WTC11 (cell line): ENCODE measurements at regions not wholly inside any gene's neighbourhood (a gene's known extent, or its start where the extent isn't known, plus 50 kb on each side); places are given as distances from the start of the nearest gene placed in this dataset.

Experiments used
- ATAC-seq: fragments of 200-7000 bp; cut with Tn5 transposase; 2 replicates; pipeline ENCODE4 v1.10.0; 2021; ENCODE audit warnings: mild to moderate bottlenecking, moderate library complexity
- CTCF ChIA-PET: fragments of 300-600 bp; sonication (Branson Sonifier 250); formaldehyde crosslinking; loops from one replicate; lab custom pipeline; 2021; ENCODE audit warnings: antibody characterized with exemption; lab: Charles Lee
- POLR2A ChIA-PET: fragments of 350-600 bp; sonication (Branson Sonifier 250); formaldehyde crosslinking; loops from one replicate; lab custom pipeline; 2021; ENCODE audit warnings: antibody characterized with exemption; lab: Charles Lee
- DNase-seq: peaks from one replicate; pipeline ENCODE4 v3.0.0; 2021; ENCODE audit warnings: low spot score
- H3K27ac Mint-ChIP-seq: 2 replicates; pipeline ENCODE4 v1.8.0; 2021; ENCODE audit warnings: mixed read lengths
- H3K27me3 Mint-ChIP-seq: 2 replicates; pipeline ENCODE4 v1.8.0; 2021; ENCODE audit warnings: low read depth, mild to moderate bottlenecking, moderate library complexity, mixed read lengths
- H3K36me3 Mint-ChIP-seq: 2 replicates; pipeline ENCODE4 v1.8.0; 2021; ENCODE audit warnings: mixed read lengths
- H3K4me1 Mint-ChIP-seq: 2 replicates; pipeline ENCODE4 v1.8.0; 2022; ENCODE audit warnings: mixed read lengths
- H3K4me3 Mint-ChIP-seq: 2 replicates; pipeline ENCODE4 v1.8.0; 2021; ENCODE audit warnings: mild to moderate bottlenecking, moderate library complexity, mixed read lengths
- H3K9me3 Mint-ChIP-seq: 2 replicates; pipeline ENCODE4 v1.8.0; 2021; ENCODE audit warnings: mixed read lengths
- ATF3 ChIP-seq: sonication (generic); formaldehyde crosslinking; conservative IDR thresholded peaks from 2 replicates; pipeline ENCODE4 v1.8.1; 2022; ENCODE audit warnings: mild to moderate bottlenecking, missing genetic modification reagents
- ATF6 ChIP-seq: sonication (generic); formaldehyde crosslinking; IDR thresholded peaks from 2 replicates; pipeline ENCODE4 v1.8.1; 2023; ENCODE audit warnings: mild to moderate bottlenecking, missing genetic modification reagents
- CBFB ChIP-seq: sonication (generic); formaldehyde crosslinking; IDR thresholded peaks from 2 replicates; pipeline ENCODE4 v1.8.1; 2022; ENCODE audit warnings: mild to moderate bottlenecking, low read depth, missing genetic modification reagents
- E2F1 ChIP-seq: sonication (generic); formaldehyde crosslinking; IDR thresholded peaks from 2 replicates; pipeline ENCODE4 v1.8.0; 2022; ENCODE audit warnings: mild to moderate bottlenecking, missing genetic modification reagents
- ESRRA ChIP-seq: sonication (generic); formaldehyde crosslinking; IDR thresholded peaks from 2 replicates; pipeline ENCODE4 v1.8.1; 2022; ENCODE audit warnings: mild to moderate bottlenecking, missing genetic modification reagents, borderline replicate concordance
- HMGA2 ChIP-seq: fragments of 250-450 bp; sonication (Bioruptor Pico); IDR thresholded peaks from 2 replicates; pipeline ENCODE4 v1.4.0; 2021; ENCODE audit warnings: mild to moderate bottlenecking, moderate library complexity
- IRF1 ChIP-seq: sonication (generic); formaldehyde crosslinking; IDR thresholded peaks from 2 replicates; pipeline ENCODE4 v1.8.0; 2023; ENCODE audit warnings: missing genetic modification reagents
- JUN ChIP-seq: sonication (generic); formaldehyde crosslinking; IDR thresholded peaks from 2 replicates; pipeline ENCODE4 v1.8.0; 2023; ENCODE audit warnings: mild to moderate bottlenecking, missing genetic modification reagents
- KAT7 ChIP-seq: sonication (generic); formaldehyde crosslinking; IDR thresholded peaks from 2 replicates; pipeline ENCODE4 v1.8.1; 2023; ENCODE audit warnings: missing genetic modification reagents, mild to moderate bottlenecking, borderline replicate concordance
- MYBL2 ChIP-seq: sonication (generic); formaldehyde crosslinking; IDR thresholded peaks from 2 replicates; pipeline ENCODE4 v1.8.1; 2023; ENCODE audit warnings: mild to moderate bottlenecking, moderate library complexity, missing genetic modification reagents
- NR2C2 ChIP-seq: sonication (generic); formaldehyde crosslinking; IDR thresholded peaks from 2 replicates; pipeline ENCODE4 v1.8.0; 2022; ENCODE audit warnings: mild to moderate bottlenecking, missing genetic modification reagents
- SP1 ChIP-seq: sonication (generic); formaldehyde crosslinking; conservative IDR thresholded peaks from 2 replicates; pipeline ENCODE4 v1.8.1; 2022; ENCODE audit warnings: missing genetic modification reagents
- TEAD4 ChIP-seq: sonication (generic); formaldehyde crosslinking; IDR thresholded peaks from 2 replicates; pipeline ENCODE4 v1.8.0; 2022; ENCODE audit warnings: mild to moderate bottlenecking, missing genetic modification reagents
- TP53 ChIP-seq: sonication (generic); formaldehyde crosslinking; IDR thresholded peaks from 2 replicates; pipeline ENCODE4 v1.8.1; 2023; ENCODE audit warnings: mild to moderate bottlenecking, missing genetic modification reagents
- ZBTB43 ChIP-seq: sonication (generic); formaldehyde crosslinking; IDR thresholded peaks from 2 replicates; pipeline ENCODE4 v1.8.1; 2023; ENCODE audit warnings: mild to moderate bottlenecking, missing genetic modification reagents
- ZNF138 ChIP-seq: sonication (generic); formaldehyde crosslinking; conservative IDR thresholded peaks from 2 replicates; pipeline ENCODE4 v1.8.1; 2022; ENCODE audit warnings: mild to moderate bottlenecking, moderate library complexity, missing genetic modification reagents
- ZNF219 ChIP-seq: sonication (generic); formaldehyde crosslinking; IDR thresholded peaks from 2 replicates; pipeline ENCODE4 v1.8.0; 2023; ENCODE audit warnings: missing genetic modification reagents, mild to moderate bottlenecking, borderline replicate concordance
- ZNF281 ChIP-seq: sonication (generic); formaldehyde crosslinking; IDR thresholded peaks from 2 replicates; pipeline ENCODE4 v1.8.0; 2023; ENCODE audit warnings: mild to moderate bottlenecking, missing genetic modification reagents
- ZNF396 ChIP-seq: fragments of 250-450 bp; sonication (Bioruptor Pico); IDR thresholded peaks from 2 replicates; pipeline ENCODE4 v1.8.0; 2021; ENCODE audit warnings: mild to moderate bottlenecking, moderate library complexity, borderline replicate concordance
- TF ChIP-seq, protein P1 (sequence below): fragments of 250-450 bp; sonication (Bioruptor Pico); IDR thresholded peaks from 2 replicates; pipeline ENCODE4 v1.9.0; 2021; ENCODE audit warnings: moderate library complexity, mild to moderate bottlenecking, inconsistent platforms, borderline replicate concordance
- TF ChIP-seq, protein P2 (sequence below): sonication (generic); formaldehyde crosslinking; IDR thresholded peaks from 2 replicates; pipeline ENCODE4 v1.8.0; 2022; ENCODE audit warnings: missing genetic modification reagents
- TF ChIP-seq, protein P3 (sequence below): fragments of 250-450 bp; sonication (Bioruptor Pico); IDR thresholded peaks from 2 replicates; pipeline ENCODE4 v2.1.2; 2022; ENCODE audit warnings: mild to moderate bottlenecking, moderate library complexity

GRCh38 chr19:30283556-30283955 lies 88.6 kb upstream of the ZNF536 start (continued):
- TF ChIP-seq ATF3 (CRISPR knock-in tag) (no peak), NR2C2 (no peak), KAT7 (CRISPR knock-in tag) (no peak), JUN (CRISPR knock-in tag) (no peak), CBFB (CRISPR knock-in tag) (no peak)

DNA sequence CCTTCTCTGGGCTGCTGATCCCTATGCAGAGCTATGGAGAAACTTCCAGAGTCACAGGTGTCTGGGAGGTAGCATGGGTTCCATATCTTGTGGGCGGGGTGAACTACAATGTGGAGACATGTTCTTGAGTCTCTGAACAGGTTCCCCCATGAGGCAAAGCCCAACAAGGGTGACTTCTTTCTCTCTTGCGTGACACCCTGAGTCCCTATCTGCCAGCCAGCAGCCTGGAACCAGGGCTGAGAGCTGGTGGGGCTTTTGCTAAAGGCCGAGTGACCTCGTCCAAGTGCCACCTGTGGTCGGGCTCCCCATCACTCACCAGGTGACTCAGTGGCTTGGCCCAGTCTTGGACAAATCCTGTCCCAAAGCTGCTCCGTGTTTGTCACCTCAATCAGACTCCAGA lies 88.0 kb upstream of the ZNF536 start:
- DNase-seq (no peak), ATAC-seq (no peak)
- no peak overlapping the region for H3K27ac Mint-ChIP-seq
- no peak overlapping the region for H3K4me3 Mint-ChIP-seq
- H3K4me1 Mint-ChIP-seq: peaks cover 31% of the 10 kb centered on the region
- H3K36me3 Mint-ChIP-seq: no peaks in the 10 kb centered on the region
- peaks cover 2% of the 10 kb centered on the region; the same call in 1 of the 2 replicates for H3K27me3 Mint-ChIP-seq
- H3K9me3 Mint-ChIP-seq: peaks cover 4% of the 10 kb centered on the region; the same call in 1 of the 2 replicates
- CTCF ChIA-PET: no interaction called here
- POLR2A ChIA-PET: no interaction called here
- TF ChIP-seq ATF3 (CRISPR knock-in tag) (no peak), ZNF219 (no peak), ZBTB43 (CRISPR knock-in tag) (no peak), NR2C2 (no peak), ATF6 (CRISPR knock-in tag) (no peak), SP1 (CRISPR knock-in tag) (no peak), ZNF281 (CRISPR knock-in tag) (no peak), E2F1 (CRISPR knock-in tag) (no peak), TP53 (no peak), ESRRA (CRISPR knock-in tag) (no peak), ZNF396 (CRISPR knock-in tag) (no peak), IRF1 (CRISPR knock-in tag) (no peak), HMGA2 (no peak), MYBL2 (CRISPR knock-in tag) (no peak), TEAD4 (no peak), ZNF138 (CRISPR knock-in tag) (no peak)
- TF ChIP-seq, protein P1, sequence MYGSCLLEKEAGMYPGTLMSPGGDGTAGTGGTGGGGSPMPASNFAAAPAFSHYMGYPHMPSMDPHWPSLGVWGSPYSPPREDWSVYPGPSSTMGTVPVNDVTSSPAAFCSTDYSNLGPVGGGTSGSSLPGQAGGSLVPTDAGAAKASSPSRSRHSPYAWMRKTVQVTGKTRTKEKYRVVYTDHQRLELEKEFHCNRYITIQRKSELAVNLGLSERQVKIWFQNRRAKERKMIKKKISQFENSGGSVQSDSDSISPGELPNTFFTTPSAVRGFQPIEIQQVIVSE (CRISPR knock-in tag): no peak
- TF ChIP-seq, protein P2, sequence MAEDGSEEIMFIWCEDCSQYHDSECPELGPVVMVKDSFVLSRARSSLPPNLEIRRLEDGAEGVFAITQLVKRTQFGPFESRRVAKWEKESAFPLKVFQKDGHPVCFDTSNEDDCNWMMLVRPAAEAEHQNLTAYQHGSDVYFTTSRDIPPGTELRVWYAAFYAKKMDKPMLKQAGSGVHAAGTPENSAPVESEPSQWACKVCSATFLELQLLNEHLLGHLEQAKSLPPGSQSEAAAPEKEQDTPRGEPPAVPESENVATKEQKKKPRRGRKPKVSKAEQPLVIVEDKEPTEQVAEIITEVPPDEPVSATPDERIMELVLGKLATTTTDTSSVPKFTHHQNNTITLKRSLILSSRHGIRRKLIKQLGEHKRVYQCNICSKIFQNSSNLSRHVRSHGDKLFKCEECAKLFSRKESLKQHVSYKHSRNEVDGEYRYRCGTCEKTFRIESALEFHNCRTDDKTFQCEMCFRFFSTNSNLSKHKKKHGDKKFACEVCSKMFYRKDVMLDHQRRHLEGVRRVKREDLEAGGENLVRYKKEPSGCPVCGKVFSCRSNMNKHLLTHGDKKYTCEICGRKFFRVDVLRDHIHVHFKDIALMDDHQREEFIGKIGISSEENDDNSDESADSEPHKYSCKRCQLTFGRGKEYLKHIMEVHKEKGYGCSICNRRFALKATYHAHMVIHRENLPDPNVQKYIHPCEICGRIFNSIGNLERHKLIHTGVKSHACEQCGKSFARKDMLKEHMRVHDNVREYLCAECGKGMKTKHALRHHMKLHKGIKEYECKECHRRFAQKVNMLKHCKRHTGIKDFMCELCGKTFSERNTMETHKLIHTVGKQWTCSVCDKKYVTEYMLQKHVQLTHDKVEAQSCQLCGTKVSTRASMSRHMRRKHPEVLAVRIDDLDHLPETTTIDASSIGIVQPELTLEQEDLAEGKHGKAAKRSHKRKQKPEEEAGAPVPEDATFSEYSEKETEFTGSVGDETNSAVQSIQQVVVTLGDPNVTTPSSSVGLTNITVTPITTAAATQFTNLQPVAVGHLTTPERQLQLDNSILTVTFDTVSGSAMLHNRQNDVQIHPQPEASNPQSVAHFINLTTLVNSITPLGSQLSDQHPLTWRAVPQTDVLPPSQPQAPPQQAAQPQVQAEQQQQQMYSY (CRISPR knock-in tag): no peak
- TF ChIP-seq, protein P3, sequence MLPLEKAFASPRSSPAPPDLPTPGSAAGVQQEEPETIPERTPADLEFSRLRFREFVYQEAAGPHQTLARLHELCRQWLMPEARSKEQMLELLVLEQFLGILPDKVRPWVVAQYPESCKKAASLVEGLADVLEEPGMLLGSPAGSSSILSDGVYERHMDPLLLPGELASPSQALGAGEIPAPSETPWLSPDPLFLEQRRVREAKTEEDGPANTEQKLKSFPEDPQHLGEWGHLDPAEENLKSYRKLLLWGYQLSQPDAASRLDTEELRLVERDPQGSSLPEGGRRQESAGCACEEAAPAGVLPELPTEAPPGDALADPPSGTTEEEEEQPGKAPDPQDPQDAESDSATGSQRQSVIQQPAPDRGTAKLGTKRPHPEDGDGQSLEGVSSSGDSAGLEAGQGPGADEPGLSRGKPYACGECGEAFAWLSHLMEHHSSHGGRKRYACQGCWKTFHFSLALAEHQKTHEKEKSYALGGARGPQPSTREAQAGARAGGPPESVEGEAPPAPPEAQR: no peak
